ENCODE measurements at regions not wholly inside any gene's neighbourhood (a gene's known extent, or its start where the extent isn't known, plus 50 kb on each side); places are given as distances from the start of the nearest gene placed in this dataset.
"Not testable (repeated sequence)": the region's sequence is repeated elsewhere in the genome, so short reads cannot be mapped to it uniquely, and the experiment has no call there.

DNA sequence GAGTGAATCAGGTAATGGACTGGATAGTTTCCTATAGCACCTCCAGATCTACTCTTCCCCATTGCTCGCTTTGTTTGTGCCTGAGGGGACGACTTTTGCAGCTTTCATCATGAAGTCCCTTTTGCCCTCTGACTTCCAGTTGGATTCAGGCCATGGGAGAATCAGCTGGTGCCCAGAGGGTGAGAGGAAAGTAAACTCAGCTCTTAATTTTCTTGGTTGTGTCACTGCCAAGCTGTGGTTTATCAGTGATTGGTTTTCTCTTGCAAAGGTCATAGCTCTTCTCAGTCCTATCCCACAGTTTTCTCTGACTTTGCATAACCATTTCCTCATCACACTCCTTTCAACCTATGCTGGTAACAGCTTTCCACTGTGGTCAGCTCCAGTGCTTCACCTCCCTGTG lies 200.1 kb downstream of the KCNJ2 start:
- no peak for DNase-seq (ENCODE audit: extremely low read depth, low read depth)

DNA sequence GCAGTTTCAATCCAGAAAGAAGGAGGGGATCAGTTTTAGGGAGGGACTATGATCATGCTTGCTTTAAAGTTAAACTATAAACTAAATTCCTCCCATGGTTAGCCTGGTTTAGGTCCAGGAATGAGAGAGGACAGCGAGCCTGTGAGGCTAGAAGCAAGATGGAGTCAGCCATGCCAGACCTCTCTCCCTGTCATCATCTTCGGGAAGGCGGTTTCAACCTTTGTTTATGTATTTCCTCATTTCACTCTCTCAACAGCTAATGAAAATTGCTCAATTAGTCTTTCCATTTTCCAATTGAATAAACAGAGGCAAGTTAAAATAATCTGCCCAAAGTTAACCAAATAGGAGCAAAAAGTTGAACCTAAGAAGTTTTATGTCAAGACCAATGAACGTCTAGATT lies 201.5 kb downstream of the KCNJ2 start:
- no peak for DNase-seq (ENCODE audit: extremely low read depth, low read depth)

DNA sequence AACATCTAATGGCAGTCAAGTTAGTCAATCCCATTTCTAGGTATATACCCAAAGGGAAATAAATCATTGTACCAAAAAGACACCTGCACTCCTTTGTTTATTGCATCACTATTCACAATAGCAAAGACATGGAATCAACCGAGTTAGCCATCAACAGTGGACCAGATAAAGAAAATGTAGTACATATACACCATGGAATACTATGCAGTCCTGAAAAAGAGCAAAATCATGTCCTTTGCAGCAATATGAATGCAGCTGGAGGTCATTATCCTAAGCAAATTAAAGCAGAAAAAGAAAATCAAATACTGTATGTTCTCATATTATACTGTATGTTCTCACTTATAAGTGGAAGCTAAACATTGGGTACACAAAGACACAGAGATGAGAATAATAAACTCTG lies 204.0 kb downstream of the KCNJ2 start:
- no peak for DNase-seq (ENCODE audit: extremely low read depth, low read depth)

DNA sequence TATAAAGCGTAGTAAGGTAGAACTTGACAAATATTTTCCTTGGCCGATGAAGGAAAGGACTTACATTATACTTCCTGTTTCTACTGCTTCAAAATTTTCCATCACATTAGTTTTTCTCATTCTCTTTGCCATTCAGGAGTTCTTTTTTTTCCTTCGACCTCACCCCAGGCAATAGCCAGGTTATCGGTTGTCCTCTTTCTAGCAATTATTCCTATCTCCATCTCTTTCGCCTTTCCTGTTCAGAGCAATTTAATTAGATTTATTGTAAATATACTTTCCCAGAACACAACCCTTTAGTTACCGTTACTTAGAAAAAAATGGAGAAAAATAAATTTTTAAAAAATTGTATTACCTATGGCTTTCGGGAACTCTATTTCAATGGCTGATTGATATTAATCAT lies 205.2 kb downstream of the KCNJ2 start:
- DNase-seq (ENCODE audit: extremely low read depth, low read depth), result no peak

DNA sequence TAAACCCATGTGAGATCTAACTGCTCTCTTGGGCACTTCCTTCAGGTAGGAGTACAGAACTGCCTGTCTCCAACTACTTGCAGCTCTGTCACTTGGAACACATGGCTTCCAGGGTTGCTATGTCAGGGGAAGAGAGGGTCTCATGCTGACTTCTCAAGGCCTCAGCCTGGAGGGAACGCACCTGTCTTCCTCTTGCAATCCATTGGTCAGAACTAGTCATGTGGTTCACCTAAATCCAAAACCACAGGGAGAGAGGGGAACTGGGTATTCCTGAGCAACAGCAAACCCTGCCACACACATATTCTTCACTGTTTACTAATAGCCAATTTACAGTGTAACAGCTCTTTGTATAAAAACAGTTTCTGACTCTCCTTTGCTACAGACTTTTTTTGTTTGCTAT lies 206.1 kb downstream of the KCNJ2 start:
- no peak for DNase-seq (ENCODE audit: extremely low read depth, low read depth)

DNA sequence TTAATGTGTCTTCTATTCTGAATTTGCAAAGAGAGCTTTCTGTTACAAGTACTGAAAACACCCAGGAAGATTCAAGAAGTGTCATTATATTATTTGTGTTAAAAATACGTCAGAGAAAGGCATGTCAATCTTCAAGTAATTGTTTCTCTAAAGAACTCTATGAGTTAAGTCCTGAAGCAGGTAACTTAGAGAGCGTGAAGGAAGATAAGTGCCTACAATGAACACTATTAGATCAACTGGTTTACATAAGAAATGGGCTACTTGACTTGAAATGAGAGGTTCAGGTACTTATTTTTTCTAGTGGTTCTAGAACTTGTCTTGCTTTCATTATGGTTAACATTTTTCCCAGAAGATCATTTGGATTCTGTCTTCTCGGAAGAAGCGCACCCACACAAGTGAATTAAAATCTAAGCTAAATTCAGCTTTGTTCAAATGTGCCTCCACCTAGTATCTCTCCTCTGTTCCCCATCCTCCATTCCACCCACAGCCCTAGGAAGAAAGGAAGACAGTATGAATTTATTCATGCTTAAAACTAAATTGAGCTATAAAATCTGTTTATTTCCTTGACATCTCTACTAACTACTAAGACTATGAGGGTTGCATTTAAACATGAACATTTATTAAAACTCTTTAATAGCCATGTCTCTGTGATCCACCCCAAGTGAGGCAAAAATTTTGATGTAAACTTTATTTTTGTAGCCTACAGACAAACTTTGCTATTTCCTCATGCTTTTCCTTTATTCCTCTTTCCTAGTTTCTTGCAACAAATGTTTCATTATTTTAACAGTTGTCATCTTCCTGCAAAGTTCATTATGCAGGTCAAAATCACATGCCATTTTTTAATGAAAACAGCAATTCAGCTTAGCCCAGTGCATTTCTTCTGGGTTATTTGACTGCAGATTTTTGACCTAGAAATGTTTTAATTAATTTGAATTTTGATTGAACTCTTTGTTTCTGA lies 206.8 kb downstream of the KCNJ2 start:
- DNase-seq (ENCODE audit: extremely low read depth, low read depth), result no peak

DNA sequence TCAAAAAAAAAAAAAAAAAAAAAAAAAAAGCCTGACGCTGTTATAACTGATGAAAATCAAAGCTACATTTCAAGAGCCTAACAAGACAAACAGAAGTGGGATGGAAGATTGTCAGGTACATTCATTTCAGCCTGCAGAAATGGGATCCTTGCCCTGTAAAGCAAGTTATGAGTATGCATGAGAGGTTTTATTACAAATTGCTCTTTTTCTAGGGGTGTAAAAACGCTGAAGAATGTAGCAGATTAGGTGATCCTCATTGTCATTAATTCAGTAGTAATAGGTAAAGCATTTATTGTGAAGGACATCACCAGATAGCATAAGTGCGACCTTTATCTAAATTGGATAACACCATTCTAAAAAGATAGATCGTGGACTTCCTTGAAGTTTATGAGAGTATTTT lies 208.3 kb downstream of the KCNJ2 start:
- no peak for DNase-seq (ENCODE audit: extremely low read depth, low read depth)

DNA sequence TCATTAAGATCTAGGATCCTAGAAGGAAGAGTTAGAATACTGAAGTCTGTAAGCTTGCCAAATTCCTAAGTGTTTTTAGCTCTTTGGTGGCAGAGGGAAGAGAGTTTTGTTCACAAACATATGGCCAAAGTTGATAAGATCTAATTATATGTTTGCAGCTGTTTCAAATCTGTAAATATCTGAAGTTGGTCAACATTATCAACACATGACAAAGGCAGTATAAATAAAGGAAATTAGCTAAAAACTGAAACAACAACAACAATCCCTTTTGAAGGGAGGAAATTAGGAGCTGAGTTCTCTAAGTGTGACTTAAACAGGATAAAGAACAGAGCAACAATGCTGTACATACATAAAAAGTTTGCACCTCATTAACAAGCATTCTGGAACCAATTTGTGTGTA lies 208.7 kb downstream of the KCNJ2 start:
- DNase-seq (ENCODE audit: extremely low read depth, low read depth), result no peak

DNA sequence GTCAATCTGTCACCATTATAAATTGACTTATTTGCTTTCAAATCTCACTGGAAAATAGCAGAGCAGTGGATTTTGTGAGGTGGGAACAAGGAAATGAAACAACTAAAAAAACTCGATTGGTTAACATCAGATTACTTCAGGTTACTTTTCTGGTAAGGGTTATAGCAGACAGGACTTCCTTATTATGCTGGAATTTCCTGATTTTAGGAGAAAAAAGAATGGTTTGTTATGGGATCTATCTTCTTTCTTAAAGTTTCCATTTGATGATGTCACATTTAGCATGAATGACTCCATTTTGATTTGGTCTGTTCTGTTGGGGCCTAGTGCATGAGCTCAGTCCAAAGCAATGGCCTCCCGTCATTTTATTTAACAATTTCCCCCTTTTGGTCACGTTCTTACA lies 210.6 kb downstream of the KCNJ2 start:
- no peak for DNase-seq (ENCODE audit: extremely low read depth, low read depth)

DNA sequence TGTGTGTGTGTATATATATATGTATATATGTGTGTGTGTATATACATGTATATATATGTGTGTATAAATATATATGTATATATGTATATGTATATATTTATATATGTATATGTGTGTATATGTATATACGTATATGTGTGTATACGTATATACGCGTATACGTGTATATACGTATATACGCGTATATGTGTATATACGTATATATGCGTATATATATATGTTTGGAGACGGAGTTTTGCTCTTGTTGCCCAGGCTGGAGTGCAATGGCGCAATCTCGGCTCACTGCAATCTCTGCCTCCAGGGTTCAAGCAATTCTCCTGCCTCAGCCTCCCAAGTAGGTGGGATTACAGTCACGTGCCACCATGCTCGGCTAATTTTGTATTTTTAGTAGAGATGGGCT lies 212.6 kb downstream of the KCNJ2 start:
- DNase-seq (ENCODE audit: extremely low read depth, low read depth), result not testable (repeated sequence)

DNA sequence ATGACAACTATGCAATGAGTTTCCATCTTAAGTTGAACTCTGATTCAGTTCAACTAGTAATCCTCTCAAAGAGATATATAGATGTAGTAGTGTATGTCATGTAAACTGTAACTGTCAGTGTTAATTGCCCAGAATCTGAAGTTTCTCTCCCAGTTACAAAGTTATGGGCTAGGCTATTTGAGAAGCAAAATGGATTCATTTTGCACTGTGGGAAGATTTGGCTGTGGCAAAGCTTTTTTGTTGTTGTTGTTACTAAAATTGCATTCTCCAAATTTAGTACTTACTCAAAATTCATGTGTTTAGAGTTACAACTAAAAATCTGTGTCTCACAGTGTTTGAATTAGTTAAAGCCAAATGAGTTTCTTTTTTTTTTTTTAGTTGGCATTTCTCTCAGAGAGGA lies 219.0 kb downstream of the KCNJ2 start:
- DNase-seq (ENCODE audit: extremely low read depth, low read depth), result no peak

DNA sequence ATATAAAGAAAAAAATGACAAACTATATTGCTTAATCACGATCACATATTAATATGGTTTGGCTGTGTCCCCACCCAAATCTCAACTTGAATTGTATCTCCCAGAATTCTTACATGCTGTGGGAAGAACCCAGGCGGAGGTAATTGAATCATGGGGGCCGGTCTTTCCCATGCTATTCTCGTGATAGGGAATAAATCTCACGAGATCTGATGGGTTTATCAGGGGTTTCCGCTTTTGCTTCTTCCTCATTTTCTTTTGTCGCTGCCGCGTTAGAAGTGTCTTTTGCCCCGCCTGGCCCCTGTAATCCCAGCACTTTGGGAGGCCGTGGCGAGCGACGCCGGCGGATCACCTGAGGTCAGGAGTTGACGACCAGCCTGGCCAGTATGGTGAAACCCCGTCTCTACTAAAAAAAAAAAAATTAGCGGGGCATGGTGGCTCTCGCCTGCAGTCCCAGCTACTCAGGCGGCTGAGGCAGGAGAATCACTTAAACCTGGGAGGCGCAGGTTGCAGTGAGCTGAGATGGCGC lies 220.0 kb downstream of the KCNJ2 start:
- not testable (repeated sequence) for DNase-seq (ENCODE audit: extremely low read depth, low read depth)

DNA sequence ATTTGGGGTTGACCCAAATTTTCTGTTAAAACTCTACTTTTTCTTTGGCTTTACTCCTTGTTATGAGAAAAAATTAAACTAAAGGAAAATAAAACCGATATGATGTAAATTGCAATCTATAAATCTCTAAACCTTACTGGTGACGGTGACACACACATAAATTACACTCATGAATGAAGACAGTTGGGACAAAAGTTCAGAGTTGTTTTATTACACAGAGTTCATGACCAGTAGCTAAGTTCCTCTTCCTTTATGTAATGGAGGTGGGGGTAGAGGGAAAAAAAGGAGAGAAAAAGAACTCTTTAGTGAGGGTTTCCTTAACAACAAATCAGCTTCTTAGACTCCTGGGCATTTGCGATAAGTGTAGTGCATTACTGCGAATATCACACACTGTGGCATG lies 220.7 kb downstream of the KCNJ2 start:
- no peak for DNase-seq (ENCODE audit: extremely low read depth, low read depth)

DNA sequence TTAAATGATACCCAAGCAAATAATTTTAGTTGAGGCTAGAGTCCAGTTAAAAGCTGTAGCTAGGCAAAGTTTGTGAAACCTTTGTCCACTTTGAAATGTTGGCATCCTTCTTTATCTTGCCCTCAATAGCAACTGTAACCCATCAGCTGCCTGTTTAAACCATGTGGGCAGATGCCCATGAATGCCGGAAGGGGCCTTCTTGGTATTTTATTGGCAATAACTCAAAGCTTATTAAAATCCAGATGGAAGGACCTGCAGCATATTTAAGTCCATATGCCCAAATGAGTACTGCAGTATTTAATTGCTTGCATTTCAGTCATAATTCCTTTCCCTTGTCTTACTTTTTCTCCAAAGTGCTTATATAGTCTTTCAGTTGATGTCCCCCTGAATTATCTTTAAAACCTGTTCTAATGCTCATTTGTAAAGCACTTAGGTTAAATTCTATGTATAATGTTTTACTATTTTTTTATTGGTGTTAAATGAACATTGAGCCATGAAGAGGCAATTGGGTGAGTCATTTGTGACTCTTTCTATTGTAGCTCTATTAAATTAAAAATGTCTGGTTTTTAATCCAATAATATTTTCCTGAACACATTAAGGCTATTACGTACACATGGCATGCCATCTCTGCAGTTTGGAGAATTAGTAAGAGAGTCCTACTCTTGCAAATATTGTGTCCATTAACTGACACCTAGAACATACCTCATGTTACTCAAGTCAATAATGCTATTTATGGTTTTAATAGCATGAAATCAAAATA lies 225.3 kb downstream of the KCNJ2 start:
- DNase-seq (ENCODE audit: extremely low read depth, low read depth), result no peak

DNA sequence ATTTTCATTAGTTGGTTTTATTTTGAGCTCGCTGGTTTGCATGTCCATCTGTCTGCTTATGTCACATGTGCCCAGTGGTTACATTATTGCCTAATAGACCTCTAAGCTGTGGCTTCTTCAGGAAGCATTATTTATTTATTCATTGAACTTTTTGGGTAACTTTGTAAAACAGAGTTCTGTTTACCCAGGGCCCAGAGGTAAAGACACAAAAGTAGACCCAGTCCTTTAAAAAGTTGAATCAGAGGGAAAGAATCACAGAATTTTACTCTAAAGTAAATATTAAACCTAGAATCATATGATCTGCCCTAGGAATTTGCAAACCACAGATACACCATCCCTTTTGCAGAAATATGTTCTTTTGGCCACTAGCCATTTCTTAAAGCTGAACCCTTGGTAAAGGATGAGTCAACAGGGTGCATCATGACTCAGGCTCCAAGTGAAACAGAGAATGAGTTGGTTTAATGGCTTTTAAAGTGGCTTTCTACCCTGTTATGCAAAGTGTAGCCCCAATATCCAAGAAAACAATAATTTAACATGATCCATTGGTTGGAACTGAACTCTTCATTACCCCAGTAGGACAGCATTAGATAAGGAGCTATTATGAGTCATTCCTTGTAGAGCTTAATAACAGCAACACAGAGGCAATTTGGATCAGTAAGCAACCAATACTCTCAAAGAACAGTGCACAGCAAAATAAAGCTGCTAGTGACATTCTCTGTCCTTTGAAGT lies 236.3 kb downstream of the KCNJ2 start:
- peak; percentile 27 for DNase-seq (ENCODE audit: extremely low read depth, low read depth)

DNA sequence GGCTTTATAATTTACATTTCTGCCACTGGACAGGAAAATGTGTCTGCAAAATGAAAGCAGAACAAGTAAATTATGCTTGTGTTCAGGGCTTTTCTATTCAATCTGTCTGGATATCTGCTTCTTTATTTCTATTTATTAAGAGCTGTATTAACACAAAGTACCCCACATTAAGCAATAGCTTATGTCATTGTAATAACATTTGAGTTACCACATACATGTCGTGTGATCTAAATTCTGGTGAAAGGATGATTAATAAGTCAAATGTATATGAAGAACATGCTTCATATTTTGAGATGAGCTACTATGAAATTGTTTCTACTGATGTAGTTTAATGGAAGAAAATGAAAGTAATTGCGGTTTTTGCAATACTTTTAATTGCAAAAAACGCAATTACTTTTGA lies 238.2 kb downstream of the KCNJ2 start:
- DNase-seq (ENCODE audit: extremely low read depth, low read depth), result no peak

DNA sequence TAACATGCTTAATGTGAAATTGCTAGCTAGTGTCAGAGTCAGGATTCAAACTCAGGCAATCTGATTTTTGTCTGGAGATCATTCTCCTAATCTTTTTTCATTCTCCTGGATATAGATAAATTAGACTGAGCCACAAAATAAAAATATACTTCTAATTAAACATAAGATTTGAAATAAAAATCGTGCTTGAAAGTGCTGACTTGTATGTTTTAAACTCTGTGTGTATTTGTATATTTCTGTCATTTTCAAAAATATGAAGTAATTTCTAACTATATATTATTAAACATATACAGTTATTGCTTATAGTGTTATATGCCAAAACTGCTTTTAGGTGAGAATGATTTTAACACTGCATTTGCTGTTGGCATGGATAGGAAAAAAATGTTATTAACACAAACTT lies 239.4 kb downstream of the KCNJ2 start:
- no peak for DNase-seq (ENCODE audit: extremely low read depth, low read depth)

DNA sequence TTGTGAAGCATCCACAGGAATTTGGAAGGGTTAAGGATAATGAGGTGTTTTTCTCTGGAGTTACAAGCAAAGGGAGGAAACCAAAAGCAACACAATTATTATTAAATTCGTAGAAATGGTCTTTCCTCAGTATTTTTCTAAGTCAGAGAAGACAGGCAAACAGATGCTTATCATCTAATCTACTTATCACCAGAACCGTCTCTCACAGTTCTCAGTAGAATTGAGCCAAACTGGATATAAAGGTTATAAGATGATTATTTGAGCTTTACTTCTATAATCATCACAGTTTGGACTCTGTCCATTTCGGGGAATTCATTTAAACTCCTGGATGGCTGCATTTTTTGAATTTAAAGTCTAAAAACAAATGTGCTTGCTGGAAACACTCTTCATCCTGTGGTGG lies 245.0 kb downstream of the KCNJ2 start:
- DNase-seq (ENCODE audit: extremely low read depth, low read depth), result no peak

DNA sequence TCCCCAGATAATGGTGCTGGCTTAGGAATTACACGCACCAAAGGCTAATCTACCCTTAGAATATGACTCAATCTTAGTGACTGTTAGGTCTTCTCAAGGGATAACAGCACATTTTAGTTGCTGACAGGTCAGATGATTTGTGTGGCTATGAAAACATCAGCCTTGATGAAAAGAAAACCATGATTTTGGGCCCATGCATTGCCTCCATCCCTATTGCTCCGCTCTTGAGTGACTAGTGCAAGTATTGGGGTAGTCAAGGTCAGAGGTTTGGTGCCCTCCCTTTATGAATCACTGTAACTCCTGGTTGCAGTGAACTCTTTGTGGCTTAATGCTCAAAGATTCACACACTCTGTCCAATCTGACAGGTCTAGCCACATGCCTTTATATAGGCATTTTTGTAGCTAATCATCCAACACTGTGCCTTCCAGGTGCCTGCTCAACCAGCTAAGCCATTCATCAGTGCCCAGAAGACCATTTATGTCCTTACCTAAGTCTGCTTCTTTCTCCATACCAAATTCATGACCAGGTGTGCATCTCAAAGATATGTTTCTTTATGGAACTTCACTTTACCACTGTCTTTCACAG lies 251.6 kb downstream of the KCNJ2 start:
- no peak for DNase-seq (ENCODE audit: extremely low read depth, low read depth)

DNA sequence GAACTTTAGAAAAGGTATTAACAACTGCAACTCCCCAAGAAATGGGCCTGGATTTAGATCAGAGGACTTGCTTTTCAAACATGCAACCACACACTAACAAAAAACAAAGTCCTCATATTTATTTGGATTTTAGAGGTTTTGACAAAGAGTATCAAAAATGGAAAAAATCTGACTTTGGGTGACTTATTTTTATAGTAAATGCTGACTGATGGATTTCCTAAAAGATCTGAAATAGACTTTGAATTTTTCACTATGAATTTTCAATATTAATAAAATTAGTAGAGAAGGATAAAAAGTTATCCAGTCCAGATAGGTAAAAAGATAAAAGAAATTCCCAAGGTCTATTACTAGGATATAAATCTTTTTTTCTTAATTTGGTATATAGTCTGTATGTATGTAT lies 253.5 kb downstream of the KCNJ2 start:
- DNase-seq (ENCODE audit: extremely low read depth, low read depth), result no peak

DNA sequence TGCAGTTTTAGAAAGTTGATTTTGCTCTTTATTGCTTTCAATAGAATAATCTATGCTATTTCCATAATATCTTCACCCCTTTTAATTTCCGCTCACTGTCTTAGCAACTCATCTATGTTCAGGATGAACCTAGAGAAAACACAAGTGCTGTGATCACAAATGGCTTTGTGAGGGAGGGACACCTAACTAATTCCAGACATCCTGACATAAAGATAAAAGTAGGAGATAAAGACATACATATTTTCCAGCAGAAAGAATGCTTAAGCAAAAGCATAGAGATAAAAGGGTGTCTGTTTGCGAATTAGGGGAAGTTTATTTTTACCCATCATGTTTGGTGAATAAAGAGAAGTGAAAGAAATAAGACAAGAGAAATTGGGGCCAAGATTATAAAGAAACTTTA lies 254.2 kb downstream of the KCNJ2 start:
- DNase-seq (ENCODE audit: extremely low read depth, low read depth), result no peak
